Nucleus accumbens (tissue), 56 donors: ENCODE measurements at regions not wholly inside any gene's neighbourhood (a gene's known extent, or its start where the extent isn't known, plus 50 kb on each side); places are given as distances from the start of the nearest gene placed in this dataset.
"Not testable (repeated sequence)": the region's sequence is repeated elsewhere in the genome, so short reads cannot be mapped to it uniquely, and the experiment has no call there.

Source experiments
- DNase-seq, 56 donors: peaks; one replicate each; lab custom pipeline; 2025; lab: John Stamatoyannopoulos, UW

DNA sequence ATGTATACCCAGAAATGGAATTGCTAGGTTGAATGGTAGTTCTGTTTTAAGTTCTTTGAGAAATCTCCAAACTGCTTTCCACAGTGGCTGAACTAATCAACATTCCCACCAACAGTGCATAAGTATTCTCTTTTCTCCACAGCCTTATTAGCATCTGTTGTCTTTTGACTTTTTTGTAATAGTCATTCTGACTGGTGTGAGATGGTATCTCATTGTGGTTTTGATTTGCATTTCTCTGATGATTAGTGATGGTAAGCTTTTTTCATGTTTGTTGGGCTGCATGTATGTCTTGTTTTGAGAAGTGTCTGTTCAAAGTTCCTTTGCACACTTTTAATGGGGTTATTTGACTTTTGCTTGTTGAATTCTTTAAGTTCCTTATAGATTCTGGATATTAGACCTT is 52.4 kb upstream of the EHHADH start:
- not testable (repeated sequence) for DNase-seq

DNA sequence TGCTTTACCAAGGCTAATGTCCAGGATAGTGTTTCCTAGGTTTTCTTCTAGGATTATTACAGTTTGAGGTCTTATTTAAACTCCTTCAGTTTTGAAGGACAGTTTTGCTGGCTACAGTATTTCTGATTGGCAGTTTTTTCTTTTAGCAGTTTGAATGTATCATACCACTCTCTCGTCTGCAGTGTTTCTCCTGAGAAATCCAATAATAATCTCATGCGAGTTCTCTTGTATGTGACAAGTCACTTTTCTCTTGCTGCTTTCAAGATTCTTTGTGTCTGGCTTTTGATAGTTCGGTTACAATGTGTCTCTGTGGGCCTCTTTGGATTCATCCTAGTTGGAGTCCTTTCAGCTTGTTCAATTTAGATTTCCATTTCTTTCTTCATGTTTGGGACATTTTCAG is 53.0 kb upstream of the EHHADH start:
- DNase-seq: no peak

- DNase-seq: peak in 6 of 56 donors; percentile 0 to 49 (median 2)
Observed at GRCh38 chr3:185308126-185308754, 54.4 kb upstream of the EHHADH start.

- no peak for DNase-seq
Observed at GRCh38 chr3:185309302-185309701, 53.6 kb upstream of the MAP3K13 start.

DNA sequence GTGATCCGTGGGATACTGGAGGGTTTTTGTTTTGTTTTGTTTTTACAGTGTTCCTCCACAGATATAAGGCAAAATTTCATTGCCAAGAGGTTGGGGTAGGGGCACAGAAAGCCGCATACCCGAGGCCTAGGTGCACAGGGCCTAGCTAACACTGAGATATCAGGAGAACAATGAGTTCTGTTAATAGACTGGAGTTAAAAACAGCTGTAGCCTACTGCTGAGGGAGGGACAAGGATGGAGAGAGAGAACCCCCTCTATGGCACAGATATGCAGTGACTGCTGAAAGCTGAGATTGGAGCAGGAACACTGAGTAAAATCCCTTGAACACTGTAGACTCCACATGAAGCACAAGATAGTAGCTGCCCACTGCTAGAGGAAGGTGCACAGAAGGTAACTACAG is 53.1 kb upstream of the MAP3K13 start:
- DNase-seq: no peak

GRCh38 chr3:185311991-185312390 is 50.9 kb upstream of the MAP3K13 start:
- DNase-seq: no peak
